Esophagus muscularis mucosa (tissue), 3 donors: ENCODE measurements at regions not wholly inside any gene's neighbourhood (a gene's known extent, or its start where the extent isn't known, plus 50 kb on each side); places are given as distances from the start of the nearest gene placed in this dataset.

Source experiments
- CTCF ChIP-seq, 3 experiments: fragments of 200-600 bp in 2 of 3; fragments of 450-650 bp in 1 of 3; sonication (generic) in 2 of 3; IDR thresholded peaks; one replicate each; pipeline ENCODE4 v1.5.1; 2017 to 2019; ENCODE audit warnings: antibody characterized with exemption in 3 of 3, mild to moderate bottlenecking in 2 of 3, moderate library complexity in 1 of 3
- POLR2A ChIP-seq: fragments of 450-650 bp; IDR thresholded peaks from one replicate; pipeline ENCODE4 v1.6.1; 2017; ENCODE audit warnings: antibody characterized with exemption, moderate library complexity, mild to moderate bottlenecking, low read depth
- POLR2AphosphoS5 ChIP-seq, 2 donors: sonication (generic); formaldehyde crosslinking; IDR thresholded peaks; one replicate each; pipeline ENCODE4 v1.6.1; 2017; ENCODE audit warnings: antibody characterized with exemption in 2 of 2

GRCh38 chr18:57921708-57922107, 118.6 kb upstream of the ATP8B1 start:
- TF ChIP-seq POLR2A (no peak), POLR2AphosphoS5 (IDR thresholded peaks at IDR 0.05) (no peak), CTCF (IDR thresholded peaks at IDR 0.05) (no peak)
